WTC11 (cell line): ENCODE measurements at regions not wholly inside any gene's neighbourhood (a gene's known extent, or its start where the extent isn't known, plus 50 kb on each side); places are given as distances from the start of the nearest gene placed in this dataset.

Experiments used
- ATAC-seq: fragments of 200-7000 bp; cut with Tn5 transposase; 2 replicates; pipeline ENCODE4 v1.10.0; 2021; ENCODE audit warnings: mild to moderate bottlenecking, moderate library complexity
- CTCF ChIA-PET: fragments of 300-600 bp; sonication (Branson Sonifier 250); formaldehyde crosslinking; loops from one replicate; lab custom pipeline; 2021; ENCODE audit warnings: antibody characterized with exemption; lab: Charles Lee
- POLR2A ChIA-PET: fragments of 350-600 bp; sonication (Branson Sonifier 250); formaldehyde crosslinking; loops from one replicate; lab custom pipeline; 2021; ENCODE audit warnings: antibody characterized with exemption; lab: Charles Lee
- DNase-seq: peaks from one replicate; pipeline ENCODE4 v3.0.0; 2021; ENCODE audit warnings: low spot score
- H3K27ac Mint-ChIP-seq: 2 replicates; pipeline ENCODE4 v1.8.0; 2021; ENCODE audit warnings: mixed read lengths
- H3K27me3 Mint-ChIP-seq: 2 replicates; pipeline ENCODE4 v1.8.0; 2021; ENCODE audit warnings: low read depth, mild to moderate bottlenecking, moderate library complexity, mixed read lengths
- H3K36me3 Mint-ChIP-seq: 2 replicates; pipeline ENCODE4 v1.8.0; 2021; ENCODE audit warnings: mixed read lengths
- H3K4me1 Mint-ChIP-seq: 2 replicates; pipeline ENCODE4 v1.8.0; 2022; ENCODE audit warnings: mixed read lengths
- H3K4me3 Mint-ChIP-seq: 2 replicates; pipeline ENCODE4 v1.8.0; 2021; ENCODE audit warnings: mild to moderate bottlenecking, moderate library complexity, mixed read lengths
- H3K9me3 Mint-ChIP-seq: 2 replicates; pipeline ENCODE4 v1.8.0; 2021; ENCODE audit warnings: mixed read lengths
- CBFB ChIP-seq: sonication (generic); formaldehyde crosslinking; IDR thresholded peaks from 2 replicates; pipeline ENCODE4 v1.8.1; 2022; ENCODE audit warnings: mild to moderate bottlenecking, low read depth, missing genetic modification reagents
- ESRRA ChIP-seq: sonication (generic); formaldehyde crosslinking; IDR thresholded peaks from 2 replicates; pipeline ENCODE4 v1.8.1; 2022; ENCODE audit warnings: mild to moderate bottlenecking, missing genetic modification reagents, borderline replicate concordance
- ETV6 ChIP-seq: sonication (generic); formaldehyde crosslinking; IDR thresholded peaks from 2 replicates; pipeline ENCODE4 v1.8.1; 2022; ENCODE audit warnings: mild to moderate bottlenecking, missing genetic modification reagents
- FOXJ3 ChIP-seq: sonication (generic); formaldehyde crosslinking; IDR thresholded peaks from 2 replicates; pipeline ENCODE4 v1.9.0; 2021; ENCODE audit warnings: missing genetic modification reagents, mild to moderate bottlenecking, borderline replicate concordance
- JUN ChIP-seq: sonication (generic); formaldehyde crosslinking; IDR thresholded peaks from 2 replicates; pipeline ENCODE4 v1.8.0; 2023; ENCODE audit warnings: mild to moderate bottlenecking, missing genetic modification reagents
- PRRX2 ChIP-seq: fragments of 250-450 bp; sonication (Bioruptor Pico); IDR thresholded peaks from 2 replicates; pipeline ENCODE4 v1.8.0; 2021; ENCODE audit warnings: mild to moderate bottlenecking
- SMAD3 ChIP-seq: sonication (generic); formaldehyde crosslinking; IDR thresholded peaks from 2 replicates; pipeline ENCODE4 v1.8.0; 2022; ENCODE audit warnings: missing genetic modification reagents, mild to moderate bottlenecking, borderline replicate concordance
- SP1 ChIP-seq: sonication (generic); formaldehyde crosslinking; conservative IDR thresholded peaks from 2 replicates; pipeline ENCODE4 v1.8.1; 2022; ENCODE audit warnings: missing genetic modification reagents
- ZNF219 ChIP-seq: sonication (generic); formaldehyde crosslinking; IDR thresholded peaks from 2 replicates; pipeline ENCODE4 v1.8.0; 2023; ENCODE audit warnings: missing genetic modification reagents, mild to moderate bottlenecking, borderline replicate concordance
- TF ChIP-seq, protein P1 (sequence below): fragments of 200-600 bp; IDR thresholded peaks from 2 replicates; pipeline ENCODE4 v1.8.0; 2022; ENCODE audit warnings: antibody characterized with exemption
- TF ChIP-seq, protein P2 (sequence below): fragments of 250-450 bp; sonication (Bioruptor Pico); IDR thresholded peaks from 2 replicates; pipeline ENCODE4 v1.9.0; 2021; ENCODE audit warnings: mild to moderate bottlenecking
- TF ChIP-seq, protein P3 (sequence below): sonication (generic); formaldehyde crosslinking; IDR thresholded peaks from 2 replicates; pipeline ENCODE4 v1.8.1; 2022; ENCODE audit warnings: low read depth, missing genetic modification reagents, borderline replicate concordance
- TF ChIP-seq, protein P4 (sequence below): sonication (generic); formaldehyde crosslinking; IDR thresholded peaks from 2 replicates; pipeline ENCODE4 v1.8.1; 2023; ENCODE audit warnings: mild to moderate bottlenecking, missing genetic modification reagents
- TF ChIP-seq, protein P5 (sequence below): sonication (generic); formaldehyde crosslinking; IDR thresholded peaks from 2 replicates; pipeline ENCODE4 v1.8.0; 2023; ENCODE audit warnings: missing genetic modification reagents
- TF ChIP-seq, protein P6 (sequence below): sonication (generic); formaldehyde crosslinking; IDR thresholded peaks from 2 replicates; pipeline ENCODE4 v1.8.1; 2023; ENCODE audit warnings: mild to moderate bottlenecking, missing genetic modification reagents
- TF ChIP-seq, protein P7 (sequence below): fragments of 250-450 bp; sonication (Bioruptor Pico); conservative IDR thresholded peaks from 2 replicates; pipeline ENCODE4 v1.9.0; 2021; ENCODE audit warnings: mild to moderate bottlenecking
- TF ChIP-seq, protein P8 (sequence below): sonication (generic); formaldehyde crosslinking; IDR thresholded peaks from 2 replicates; pipeline ENCODE4 v1.8.0; 2022; ENCODE audit warnings: missing genetic modification reagents

DNA sequence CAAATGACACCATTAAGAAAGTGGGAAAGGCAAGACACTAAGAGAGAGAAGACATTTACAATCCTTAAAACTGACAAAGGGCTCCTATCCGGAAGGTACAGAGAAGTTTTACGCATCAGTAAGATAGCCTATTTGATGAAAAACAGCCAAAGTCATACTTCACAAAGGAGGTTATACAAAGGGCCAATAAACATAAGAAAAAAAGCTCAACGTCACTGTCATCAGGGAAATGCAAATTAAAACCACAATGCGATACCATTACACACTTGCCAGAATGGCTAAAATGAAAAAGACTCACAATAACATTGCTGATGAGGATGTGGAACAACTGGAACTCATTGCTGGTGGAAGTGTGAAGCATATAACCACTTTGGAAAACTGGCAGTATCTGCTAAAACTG, 168.6 kb upstream of the FAR2 start (continued):
- TF ChIP-seq ESRRA (CRISPR knock-in tag) (no peak), FOXJ3 (no peak), JUN (CRISPR knock-in tag) (no peak), ZNF219 (no peak), ETV6 (CRISPR knock-in tag) (no peak), PRRX2 (CRISPR knock-in tag) (no peak), SP1 (no peak), SMAD3 (CRISPR knock-in tag) (no peak)
- TF ChIP-seq, protein P1, sequence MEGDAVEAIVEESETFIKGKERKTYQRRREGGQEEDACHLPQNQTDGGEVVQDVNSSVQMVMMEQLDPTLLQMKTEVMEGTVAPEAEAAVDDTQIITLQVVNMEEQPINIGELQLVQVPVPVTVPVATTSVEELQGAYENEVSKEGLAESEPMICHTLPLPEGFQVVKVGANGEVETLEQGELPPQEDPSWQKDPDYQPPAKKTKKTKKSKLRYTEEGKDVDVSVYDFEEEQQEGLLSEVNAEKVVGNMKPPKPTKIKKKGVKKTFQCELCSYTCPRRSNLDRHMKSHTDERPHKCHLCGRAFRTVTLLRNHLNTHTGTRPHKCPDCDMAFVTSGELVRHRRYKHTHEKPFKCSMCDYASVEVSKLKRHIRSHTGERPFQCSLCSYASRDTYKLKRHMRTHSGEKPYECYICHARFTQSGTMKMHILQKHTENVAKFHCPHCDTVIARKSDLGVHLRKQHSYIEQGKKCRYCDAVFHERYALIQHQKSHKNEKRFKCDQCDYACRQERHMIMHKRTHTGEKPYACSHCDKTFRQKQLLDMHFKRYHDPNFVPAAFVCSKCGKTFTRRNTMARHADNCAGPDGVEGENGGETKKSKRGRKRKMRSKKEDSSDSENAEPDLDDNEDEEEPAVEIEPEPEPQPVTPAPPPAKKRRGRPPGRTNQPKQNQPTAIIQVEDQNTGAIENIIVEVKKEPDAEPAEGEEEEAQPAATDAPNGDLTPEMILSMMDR = no peak
- TF ChIP-seq, protein P2, sequence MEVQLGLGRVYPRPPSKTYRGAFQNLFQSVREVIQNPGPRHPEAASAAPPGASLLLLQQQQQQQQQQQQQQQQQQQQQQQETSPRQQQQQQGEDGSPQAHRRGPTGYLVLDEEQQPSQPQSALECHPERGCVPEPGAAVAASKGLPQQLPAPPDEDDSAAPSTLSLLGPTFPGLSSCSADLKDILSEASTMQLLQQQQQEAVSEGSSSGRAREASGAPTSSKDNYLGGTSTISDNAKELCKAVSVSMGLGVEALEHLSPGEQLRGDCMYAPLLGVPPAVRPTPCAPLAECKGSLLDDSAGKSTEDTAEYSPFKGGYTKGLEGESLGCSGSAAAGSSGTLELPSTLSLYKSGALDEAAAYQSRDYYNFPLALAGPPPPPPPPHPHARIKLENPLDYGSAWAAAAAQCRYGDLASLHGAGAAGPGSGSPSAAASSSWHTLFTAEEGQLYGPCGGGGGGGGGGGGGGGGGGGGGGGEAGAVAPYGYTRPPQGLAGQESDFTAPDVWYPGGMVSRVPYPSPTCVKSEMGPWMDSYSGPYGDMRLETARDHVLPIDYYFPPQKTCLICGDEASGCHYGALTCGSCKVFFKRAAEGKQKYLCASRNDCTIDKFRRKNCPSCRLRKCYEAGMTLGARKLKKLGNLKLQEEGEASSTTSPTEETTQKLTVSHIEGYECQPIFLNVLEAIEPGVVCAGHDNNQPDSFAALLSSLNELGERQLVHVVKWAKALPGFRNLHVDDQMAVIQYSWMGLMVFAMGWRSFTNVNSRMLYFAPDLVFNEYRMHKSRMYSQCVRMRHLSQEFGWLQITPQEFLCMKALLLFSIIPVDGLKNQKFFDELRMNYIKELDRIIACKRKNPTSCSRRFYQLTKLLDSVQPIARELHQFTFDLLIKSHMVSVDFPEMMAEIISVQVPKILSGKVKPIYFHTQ = no peak
- TF ChIP-seq, protein P3, sequence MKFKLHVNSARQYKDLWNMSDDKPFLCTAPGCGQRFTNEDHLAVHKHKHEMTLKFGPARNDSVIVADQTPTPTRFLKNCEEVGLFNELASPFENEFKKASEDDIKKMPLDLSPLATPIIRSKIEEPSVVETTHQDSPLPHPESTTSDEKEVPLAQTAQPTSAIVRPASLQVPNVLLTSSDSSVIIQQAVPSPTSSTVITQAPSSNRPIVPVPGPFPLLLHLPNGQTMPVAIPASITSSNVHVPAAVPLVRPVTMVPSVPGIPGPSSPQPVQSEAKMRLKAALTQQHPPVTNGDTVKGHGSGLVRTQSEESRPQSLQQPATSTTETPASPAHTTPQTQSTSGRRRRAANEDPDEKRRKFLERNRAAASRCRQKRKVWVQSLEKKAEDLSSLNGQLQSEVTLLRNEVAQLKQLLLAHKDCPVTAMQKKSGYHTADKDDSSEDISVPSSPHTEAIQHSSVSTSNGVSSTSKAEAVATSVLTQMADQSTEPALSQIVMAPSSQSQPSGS (CRISPR knock-in tag) = no peak
- TF ChIP-seq, all 79 proteins: peak for 0

DNA sequence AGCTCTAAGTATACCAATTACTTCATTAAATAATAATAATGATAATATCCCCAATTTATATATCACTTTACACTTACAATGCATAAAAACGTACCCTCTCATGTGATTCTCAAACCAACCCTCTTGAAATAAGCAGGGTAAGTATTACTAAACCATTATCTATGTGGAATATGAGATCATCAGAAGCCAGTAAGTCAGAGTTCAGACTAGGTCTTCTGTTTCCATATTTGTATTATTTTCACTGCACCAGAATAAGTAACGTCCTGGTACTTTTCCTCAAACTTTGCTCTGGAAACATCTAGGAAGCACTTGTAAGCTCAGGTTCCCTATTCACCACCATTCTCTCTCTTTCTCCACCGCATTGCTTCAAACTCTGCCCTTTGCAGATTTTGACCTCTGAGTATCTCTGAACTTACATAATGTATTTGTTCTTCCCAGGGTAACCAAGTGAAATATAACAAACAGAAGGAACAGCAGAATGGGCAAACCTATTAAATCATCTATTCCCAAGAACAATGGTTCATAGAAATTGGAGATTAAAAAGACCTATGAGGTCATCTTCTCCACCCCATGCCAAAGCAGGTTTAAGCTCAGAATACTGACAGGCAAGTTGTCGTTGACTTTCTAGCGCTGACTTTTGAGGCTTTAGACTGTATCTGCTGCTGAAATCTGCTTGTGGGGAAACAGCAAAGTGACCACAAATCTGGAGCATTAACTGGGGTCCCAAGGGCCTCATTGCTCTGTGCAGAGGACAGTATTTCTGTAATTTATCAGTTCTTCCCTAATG, 161.3 kb upstream of the FAR2 start:
- H3K4me3 Mint-ChIP-seq = no peak overlapping the region
- ChIA-PET CTCF (no interaction called here), POLR2A (no interaction called here)
- no peaks in the 10 kb centered on the region for H3K36me3 Mint-ChIP-seq
- no peak for ATAC-seq
- no peaks in the 10 kb centered on the region for H3K9me3 Mint-ChIP-seq
- H3K27ac Mint-ChIP-seq = no peak overlapping the region
- H3K4me1 Mint-ChIP-seq = no peaks in the 10 kb centered on the region; the same call in 1 of the 2 replicates
- no peak for DNase-seq
- H3K27me3 Mint-ChIP-seq = no peaks in the 10 kb centered on the region
- TF ChIP-seq, protein P4, sequence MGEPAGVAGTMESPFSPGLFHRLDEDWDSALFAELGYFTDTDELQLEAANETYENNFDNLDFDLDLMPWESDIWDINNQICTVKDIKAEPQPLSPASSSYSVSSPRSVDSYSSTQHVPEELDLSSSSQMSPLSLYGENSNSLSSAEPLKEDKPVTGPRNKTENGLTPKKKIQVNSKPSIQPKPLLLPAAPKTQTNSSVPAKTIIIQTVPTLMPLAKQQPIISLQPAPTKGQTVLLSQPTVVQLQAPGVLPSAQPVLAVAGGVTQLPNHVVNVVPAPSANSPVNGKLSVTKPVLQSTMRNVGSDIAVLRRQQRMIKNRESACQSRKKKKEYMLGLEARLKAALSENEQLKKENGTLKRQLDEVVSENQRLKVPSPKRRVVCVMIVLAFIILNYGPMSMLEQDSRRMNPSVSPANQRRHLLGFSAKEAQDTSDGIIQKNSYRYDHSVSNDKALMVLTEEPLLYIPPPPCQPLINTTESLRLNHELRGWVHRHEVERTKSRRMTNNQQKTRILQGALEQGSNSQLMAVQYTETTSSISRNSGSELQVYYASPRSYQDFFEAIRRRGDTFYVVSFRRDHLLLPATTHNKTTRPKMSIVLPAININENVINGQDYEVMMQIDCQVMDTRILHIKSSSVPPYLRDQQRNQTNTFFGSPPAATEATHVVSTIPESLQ (CRISPR knock-in tag) = no peak
- TF ChIP-seq, protein P5, sequence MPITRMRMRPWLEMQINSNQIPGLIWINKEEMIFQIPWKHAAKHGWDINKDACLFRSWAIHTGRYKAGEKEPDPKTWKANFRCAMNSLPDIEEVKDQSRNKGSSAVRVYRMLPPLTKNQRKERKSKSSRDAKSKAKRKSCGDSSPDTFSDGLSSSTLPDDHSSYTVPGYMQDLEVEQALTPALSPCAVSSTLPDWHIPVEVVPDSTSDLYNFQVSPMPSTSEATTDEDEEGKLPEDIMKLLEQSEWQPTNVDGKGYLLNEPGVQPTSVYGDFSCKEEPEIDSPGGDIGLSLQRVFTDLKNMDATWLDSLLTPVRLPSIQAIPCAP (CRISPR knock-in tag) = no peak

DNA sequence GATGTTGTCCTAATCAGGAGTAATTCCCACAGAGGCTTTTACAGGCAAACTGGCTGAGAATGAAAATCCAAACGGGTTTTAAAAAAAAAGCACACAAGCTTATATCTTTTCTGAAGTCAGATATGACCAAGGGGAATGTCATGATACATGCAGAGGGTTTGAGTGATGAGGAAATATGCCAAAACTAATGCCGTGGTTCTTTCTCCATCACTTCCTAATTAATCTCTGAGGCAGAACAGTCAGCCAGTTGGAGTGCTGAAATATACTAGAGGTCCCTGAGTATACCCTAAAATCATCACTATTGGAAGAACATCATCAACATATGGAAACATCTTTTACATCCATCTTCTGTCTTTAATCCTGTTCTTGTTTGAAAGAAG, 160.8 kb upstream of the FAR2 start:
- no peak overlapping the region for H3K27ac Mint-ChIP-seq
- CTCF ChIA-PET = no interaction called here
- DNase-seq (no peak), ATAC-seq (no peak)
- H3K4me3 Mint-ChIP-seq = no peak overlapping the region
- no peaks in the 10 kb centered on the region for H3K9me3 Mint-ChIP-seq
- H3K36me3 Mint-ChIP-seq = no peaks in the 10 kb centered on the region
- no peaks in the 10 kb centered on the region; the same call in 1 of the 2 replicates for H3K4me1 Mint-ChIP-seq
- POLR2A ChIA-PET = no interaction called here
- H3K27me3 Mint-ChIP-seq = no peaks in the 10 kb centered on the region
- TF ChIP-seq CBFB (CRISPR knock-in tag) = no peak
- TF ChIP-seq, protein P6, sequence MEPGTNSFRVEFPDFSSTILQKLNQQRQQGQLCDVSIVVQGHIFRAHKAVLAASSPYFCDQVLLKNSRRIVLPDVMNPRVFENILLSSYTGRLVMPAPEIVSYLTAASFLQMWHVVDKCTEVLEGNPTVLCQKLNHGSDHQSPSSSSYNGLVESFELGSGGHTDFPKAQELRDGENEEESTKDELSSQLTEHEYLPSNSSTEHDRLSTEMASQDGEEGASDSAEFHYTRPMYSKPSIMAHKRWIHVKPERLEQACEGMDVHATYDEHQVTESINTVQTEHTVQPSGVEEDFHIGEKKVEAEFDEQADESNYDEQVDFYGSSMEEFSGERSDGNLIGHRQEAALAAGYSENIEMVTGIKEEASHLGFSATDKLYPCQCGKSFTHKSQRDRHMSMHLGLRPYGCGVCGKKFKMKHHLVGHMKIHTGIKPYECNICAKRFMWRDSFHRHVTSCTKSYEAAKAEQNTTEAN = no peak
- TF ChIP-seq, protein P7, sequence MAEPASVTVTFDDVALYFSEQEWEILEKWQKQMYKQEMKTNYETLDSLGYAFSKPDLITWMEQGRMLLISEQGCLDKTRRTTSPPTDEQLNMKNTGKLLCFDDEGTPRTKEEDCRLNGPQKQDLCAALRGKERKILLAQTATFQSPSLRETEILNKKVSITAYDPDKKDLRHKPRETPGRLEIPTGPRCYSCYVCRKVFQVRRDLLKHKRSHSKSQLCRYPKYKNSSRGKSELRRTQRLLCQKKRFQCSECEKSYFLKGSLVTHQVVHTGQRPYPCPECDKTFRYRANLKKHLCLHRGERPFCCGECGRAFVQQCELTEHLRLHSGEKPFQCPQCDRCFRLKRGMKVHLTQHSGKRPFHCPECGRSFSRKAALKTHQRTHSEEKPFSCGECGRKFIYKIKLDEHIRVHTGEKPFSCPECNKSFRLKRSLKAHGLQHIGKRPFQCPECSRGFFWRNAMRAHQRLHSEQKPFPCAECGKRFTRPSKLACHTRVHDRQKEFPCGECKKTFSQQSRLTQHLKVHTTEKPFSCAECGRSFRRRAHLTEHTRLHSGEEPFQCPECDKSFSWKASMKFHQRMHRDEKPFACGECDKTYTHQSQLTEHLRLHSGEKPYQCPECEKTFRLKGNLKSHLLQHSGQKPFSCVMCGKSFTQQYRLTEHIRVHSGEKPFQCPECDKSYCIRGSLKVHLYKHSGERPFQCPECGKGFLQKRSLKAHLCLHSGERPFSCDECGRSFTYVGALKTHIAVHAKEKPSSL (CRISPR knock-in tag) = no peak
- TF ChIP-seq, protein P8, sequence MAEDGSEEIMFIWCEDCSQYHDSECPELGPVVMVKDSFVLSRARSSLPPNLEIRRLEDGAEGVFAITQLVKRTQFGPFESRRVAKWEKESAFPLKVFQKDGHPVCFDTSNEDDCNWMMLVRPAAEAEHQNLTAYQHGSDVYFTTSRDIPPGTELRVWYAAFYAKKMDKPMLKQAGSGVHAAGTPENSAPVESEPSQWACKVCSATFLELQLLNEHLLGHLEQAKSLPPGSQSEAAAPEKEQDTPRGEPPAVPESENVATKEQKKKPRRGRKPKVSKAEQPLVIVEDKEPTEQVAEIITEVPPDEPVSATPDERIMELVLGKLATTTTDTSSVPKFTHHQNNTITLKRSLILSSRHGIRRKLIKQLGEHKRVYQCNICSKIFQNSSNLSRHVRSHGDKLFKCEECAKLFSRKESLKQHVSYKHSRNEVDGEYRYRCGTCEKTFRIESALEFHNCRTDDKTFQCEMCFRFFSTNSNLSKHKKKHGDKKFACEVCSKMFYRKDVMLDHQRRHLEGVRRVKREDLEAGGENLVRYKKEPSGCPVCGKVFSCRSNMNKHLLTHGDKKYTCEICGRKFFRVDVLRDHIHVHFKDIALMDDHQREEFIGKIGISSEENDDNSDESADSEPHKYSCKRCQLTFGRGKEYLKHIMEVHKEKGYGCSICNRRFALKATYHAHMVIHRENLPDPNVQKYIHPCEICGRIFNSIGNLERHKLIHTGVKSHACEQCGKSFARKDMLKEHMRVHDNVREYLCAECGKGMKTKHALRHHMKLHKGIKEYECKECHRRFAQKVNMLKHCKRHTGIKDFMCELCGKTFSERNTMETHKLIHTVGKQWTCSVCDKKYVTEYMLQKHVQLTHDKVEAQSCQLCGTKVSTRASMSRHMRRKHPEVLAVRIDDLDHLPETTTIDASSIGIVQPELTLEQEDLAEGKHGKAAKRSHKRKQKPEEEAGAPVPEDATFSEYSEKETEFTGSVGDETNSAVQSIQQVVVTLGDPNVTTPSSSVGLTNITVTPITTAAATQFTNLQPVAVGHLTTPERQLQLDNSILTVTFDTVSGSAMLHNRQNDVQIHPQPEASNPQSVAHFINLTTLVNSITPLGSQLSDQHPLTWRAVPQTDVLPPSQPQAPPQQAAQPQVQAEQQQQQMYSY = no peak
